Fibroblast of mammary gland (primary cell): ENCODE measurements at regions not wholly inside any gene's neighbourhood (a gene's known extent, or its start where the extent isn't known, plus 50 kb on each side); places are given as distances from the start of the nearest gene placed in this dataset.

ENCODE experiments used
- DNase-seq: peaks from one replicate; pipeline ENCODE4 v3.0.0-alpha.2; 2010; ENCODE audit warnings: low read depth
- H3K4me3 ChIP-seq: 2 replicates; pipeline ENCODE4 v1.5.1; 2011; ENCODE audit warnings: low read depth, mild to moderate bottlenecking, low read length, moderate library complexity; ENCODE audit not compliant: control insufficient read depth
- TF ChIP-seq, protein P1 (sequence below): conservative IDR thresholded peaks from 2 replicates; pipeline ENCODE4 v1.5.1; 2011; ENCODE audit warnings: low read depth, low read length, inconsistent platforms; ENCODE audit not compliant: control insufficient read depth, insufficient read depth

- TF ChIP-seq, protein P1, sequence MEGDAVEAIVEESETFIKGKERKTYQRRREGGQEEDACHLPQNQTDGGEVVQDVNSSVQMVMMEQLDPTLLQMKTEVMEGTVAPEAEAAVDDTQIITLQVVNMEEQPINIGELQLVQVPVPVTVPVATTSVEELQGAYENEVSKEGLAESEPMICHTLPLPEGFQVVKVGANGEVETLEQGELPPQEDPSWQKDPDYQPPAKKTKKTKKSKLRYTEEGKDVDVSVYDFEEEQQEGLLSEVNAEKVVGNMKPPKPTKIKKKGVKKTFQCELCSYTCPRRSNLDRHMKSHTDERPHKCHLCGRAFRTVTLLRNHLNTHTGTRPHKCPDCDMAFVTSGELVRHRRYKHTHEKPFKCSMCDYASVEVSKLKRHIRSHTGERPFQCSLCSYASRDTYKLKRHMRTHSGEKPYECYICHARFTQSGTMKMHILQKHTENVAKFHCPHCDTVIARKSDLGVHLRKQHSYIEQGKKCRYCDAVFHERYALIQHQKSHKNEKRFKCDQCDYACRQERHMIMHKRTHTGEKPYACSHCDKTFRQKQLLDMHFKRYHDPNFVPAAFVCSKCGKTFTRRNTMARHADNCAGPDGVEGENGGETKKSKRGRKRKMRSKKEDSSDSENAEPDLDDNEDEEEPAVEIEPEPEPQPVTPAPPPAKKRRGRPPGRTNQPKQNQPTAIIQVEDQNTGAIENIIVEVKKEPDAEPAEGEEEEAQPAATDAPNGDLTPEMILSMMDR, result no peak
Observed at GRCh38 chr6:153780011-153780410, 259.0 kb upstream of the OPRM1 start.

DNA sequence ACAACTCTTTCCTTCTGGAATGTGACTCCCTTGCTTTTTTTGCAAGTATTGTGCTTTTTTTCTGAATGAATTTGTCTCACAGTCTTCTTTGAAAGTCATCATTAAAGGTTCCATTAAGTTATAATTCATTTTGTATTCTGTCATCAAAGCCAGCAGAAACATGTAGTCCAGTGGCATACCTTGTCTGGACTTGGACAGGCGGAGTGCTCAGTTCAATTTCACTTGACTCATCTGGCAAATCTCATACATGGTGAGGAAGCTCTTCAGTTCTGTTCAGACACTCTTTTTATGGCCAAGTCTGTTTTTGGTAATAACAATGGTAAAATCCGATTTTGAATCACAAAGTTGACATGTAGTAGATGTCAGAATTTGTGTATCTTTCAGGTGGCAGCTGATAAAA is 260.8 kb upstream of the OPRM1 start:
- DNase-seq, result no peak
- no peak overlapping the region for H3K4me3 ChIP-seq
- TF ChIP-seq, protein P1, result no peak

More at GRCh38 chr6:153780011-153780410, 259.0 kb upstream of the OPRM1 start:
- no peak overlapping the region for H3K4me3 ChIP-seq
- no peak for DNase-seq

- TF ChIP-seq, protein P1, result no peak
- H3K4me3 ChIP-seq, result no peak overlapping the region
- no peak for DNase-seq
Observed at GRCh38 chr6:153771577-153771976, 267.5 kb upstream of the OPRM1 start.

DNA sequence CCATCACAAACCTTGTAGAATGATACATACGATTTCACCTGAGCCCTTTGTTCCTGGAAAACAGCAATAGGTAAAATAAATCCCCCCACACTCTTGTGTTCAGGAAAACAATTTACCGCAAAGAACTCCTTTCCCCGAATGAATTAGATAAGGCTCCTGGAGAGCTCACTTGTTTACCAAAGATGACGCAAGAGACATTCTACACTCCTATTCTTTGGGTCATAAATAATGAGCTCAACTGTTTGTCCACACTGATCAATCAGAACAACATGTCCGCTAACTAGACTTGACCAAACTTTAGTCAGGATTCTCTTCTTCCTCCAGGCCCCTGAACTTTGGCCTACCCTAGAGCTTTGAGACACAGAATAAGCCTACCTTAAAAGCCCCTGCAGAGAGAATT is 271.9 kb upstream of the OPRM1 start:
- no peak for DNase-seq
- TF ChIP-seq, protein P1, result no peak
- no peak overlapping the region for H3K4me3 ChIP-seq

DNA sequence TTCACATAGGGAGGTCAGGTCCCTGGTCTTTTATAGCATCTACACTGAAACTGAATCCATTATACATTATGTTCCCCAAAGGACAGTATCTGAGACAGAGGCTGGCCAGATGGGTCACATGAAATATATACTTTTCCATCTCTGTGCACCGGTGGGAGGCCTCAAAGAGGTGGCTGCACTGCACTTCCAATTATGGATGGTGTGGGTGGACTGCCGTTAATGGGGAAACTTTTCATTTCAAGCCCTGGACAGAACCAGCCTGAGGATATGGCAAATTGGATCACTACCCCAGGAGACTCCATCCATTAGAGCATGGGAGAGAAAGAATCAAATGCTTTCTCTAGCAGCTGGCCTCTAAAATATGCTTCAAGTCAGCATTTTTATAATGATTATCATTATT is 280.5 kb upstream of the OPRM1 start:
- no peak overlapping the region for H3K4me3 ChIP-seq
- TF ChIP-seq, protein P1, result no peak
- no peak for DNase-seq

DNA sequence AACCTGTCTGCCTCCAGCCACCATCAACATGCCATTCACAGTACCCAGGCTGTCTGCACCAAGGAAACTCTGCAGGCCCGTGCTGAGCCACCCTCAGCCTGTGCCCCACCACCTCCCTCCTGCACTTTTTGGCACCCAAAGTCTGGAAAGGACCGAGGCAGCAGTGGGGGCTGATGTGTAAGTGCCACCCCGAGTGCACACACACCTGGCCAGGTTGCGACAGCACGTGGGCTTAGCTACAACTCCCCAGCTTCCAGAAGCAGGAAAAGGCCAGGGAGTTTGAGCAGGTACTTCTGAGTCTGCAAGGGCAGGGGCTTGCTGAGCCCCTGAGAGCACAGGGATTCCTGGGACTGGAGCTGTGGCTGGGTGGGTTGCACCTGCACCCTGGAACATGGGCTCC is 303.3 kb upstream of the OPRM1 start:
- no peak for DNase-seq
- TF ChIP-seq, protein P1, result no peak
- H3K4me3 ChIP-seq, result no peak overlapping the region

- TF ChIP-seq, protein P1, result no peak
- H3K4me3 ChIP-seq, result no peak overlapping the region
- no peak for DNase-seq
Observed at GRCh38 chr6:153729189-153729588, 309.9 kb upstream of the OPRM1 start.
